ENCODE measurements at regions not wholly inside any gene's neighbourhood (a gene's known extent, or its start where the extent isn't known, plus 50 kb on each side); places are given as distances from the start of the nearest gene placed in this dataset.

- H3K9me3 Mint-ChIP-seq (ENCODE audit: unreplicated experiment): peaks cover 12% of the 10 kb centered on the region
- peak overlapping the region; percentile 31 for H3K27ac Mint-ChIP-seq (ENCODE audit: unreplicated experiment)
- H3K4me1 Mint-ChIP-seq (ENCODE audit: low read depth, unreplicated experiment): peaks cover 20% of the 10 kb centered on the region
- H3K27me3 Mint-ChIP-seq (ENCODE audit: unreplicated experiment): peaks cover 17% of the 10 kb centered on the region
- H3K4me3 Mint-ChIP-seq (ENCODE audit: unreplicated experiment): no peak overlapping the region
- DNase-seq: no peak
- peaks cover 5% of the 10 kb centered on the region for H3K36me3 Mint-ChIP-seq (ENCODE audit: unreplicated experiment)
- no peak for TF ChIP-seq CTCF (IDR thresholded peaks at IDR 0.05; ENCODE audit: partially characterized antibody, unreplicated experiment)
Measured at GRCh38 chr7:155225516-155225915, 72.2 kb upstream of the INSIG1 start.

GRCh38 chr7:155226261-155227003, 71.2 kb upstream of the INSIG1 start:
- peaks cover 20% of the 10 kb centered on the region for H3K4me1 Mint-ChIP-seq (ENCODE audit: low read depth, unreplicated experiment)
- DNase-seq: no peak
- peaks cover 17% of the 10 kb centered on the region for H3K27me3 Mint-ChIP-seq (ENCODE audit: unreplicated experiment)
- H3K27ac Mint-ChIP-seq (ENCODE audit: unreplicated experiment): no peak overlapping the region
- H3K9me3 Mint-ChIP-seq (ENCODE audit: unreplicated experiment): peaks cover 16% of the 10 kb centered on the region
- no peak overlapping the region for H3K4me3 Mint-ChIP-seq (ENCODE audit: unreplicated experiment)
- peaks cover 9% of the 10 kb centered on the region for H3K36me3 Mint-ChIP-seq (ENCODE audit: unreplicated experiment)
- TF ChIP-seq CTCF (IDR thresholded peaks at IDR 0.05; ENCODE audit: partially characterized antibody, unreplicated experiment): no peak

DNA sequence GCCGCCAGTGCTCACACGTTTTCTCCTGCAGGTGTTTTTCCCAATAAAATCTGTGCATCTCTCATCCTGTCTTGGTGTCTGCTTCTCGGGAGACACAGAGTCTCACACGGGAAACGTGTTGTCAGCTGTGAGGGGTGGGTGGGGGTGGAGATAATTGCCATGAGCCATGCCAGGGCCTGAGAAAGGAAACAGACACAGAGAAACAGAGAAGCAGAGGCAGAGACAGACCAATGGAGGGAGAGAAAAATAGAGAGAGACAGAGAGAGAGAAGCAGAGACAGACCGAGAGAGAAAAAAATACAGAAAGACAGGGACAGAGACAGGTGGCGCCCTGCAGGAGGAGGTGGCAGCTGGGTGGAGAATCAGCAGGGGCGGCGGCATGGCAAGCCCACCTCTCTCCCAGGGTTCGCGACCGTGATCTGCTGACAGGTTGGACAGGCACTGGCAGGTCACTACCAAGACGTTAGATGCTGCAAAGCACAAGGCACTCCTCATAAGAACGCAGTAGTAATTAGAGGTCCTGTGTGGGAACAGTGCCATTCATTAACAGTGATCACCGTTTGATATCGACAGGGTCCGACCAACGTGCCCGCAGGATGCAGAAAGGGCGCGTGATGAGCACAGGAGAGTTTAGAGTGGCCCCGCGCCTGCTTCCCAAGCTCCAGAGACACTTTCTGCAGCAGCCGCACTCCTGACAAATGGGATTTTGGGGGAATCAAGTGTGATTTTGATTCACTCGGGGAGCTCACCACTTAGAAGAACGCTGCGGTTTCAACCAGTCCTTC, 70.5 kb upstream of the INSIG1 start:
- Mint-ChIP-seq H3K27ac (ENCODE audit: unreplicated experiment) (peak overlapping the region; percentile 64), H3K27me3 (ENCODE audit: unreplicated experiment) (peaks cover 17% of the 10 kb centered on the region), H3K4me3 (ENCODE audit: unreplicated experiment) (peak overlapping the region; percentile 67), H3K9me3 (ENCODE audit: unreplicated experiment) (peaks cover 16% of the 10 kb centered on the region), H3K4me1 (ENCODE audit: low read depth, unreplicated experiment) (peaks cover 18% of the 10 kb centered on the region), H3K36me3 (ENCODE audit: unreplicated experiment) (peaks cover 9% of the 10 kb centered on the region)
- no peak for DNase-seq
- TF ChIP-seq CTCF (IDR thresholded peaks at IDR 0.05; ENCODE audit: partially characterized antibody, unreplicated experiment): no peak

DNA sequence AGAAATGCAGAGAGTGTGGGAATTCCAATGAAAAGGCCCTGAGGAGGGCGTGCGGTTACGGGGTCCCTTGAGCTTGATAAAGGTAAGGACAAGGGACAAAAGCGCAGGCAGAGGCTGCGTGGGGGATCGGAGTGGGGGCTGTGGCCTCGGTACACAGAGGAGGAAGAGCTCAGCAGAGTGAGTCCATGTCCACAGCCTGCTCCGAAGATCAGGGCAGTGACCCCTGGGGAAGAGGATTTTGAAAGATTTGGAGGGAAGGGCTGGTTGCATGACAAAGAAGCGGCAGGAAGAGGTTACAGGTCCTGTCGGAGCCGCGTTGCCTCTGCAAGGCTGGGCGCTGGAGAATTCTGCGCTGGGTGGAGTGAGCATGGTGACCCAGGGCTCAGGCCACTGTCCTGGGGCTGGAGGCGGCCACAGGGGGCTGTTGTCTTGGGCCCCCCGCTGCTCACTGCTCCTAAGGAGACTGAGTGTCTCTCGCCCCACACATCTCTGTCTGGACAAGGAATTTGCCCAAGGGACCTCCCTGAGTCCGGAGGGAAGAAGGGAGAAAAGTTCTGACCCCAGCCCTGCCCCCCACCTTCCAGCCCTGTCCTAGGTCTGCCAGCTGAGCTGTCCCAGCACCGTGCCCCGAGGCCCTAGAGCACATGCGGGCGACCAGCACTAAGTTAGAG, 69.8 kb upstream of the INSIG1 start:
- Mint-ChIP-seq H3K4me1 (ENCODE audit: low read depth, unreplicated experiment) (peaks cover 18% of the 10 kb centered on the region), H3K9me3 (ENCODE audit: unreplicated experiment) (peaks cover 16% of the 10 kb centered on the region), H3K27ac (ENCODE audit: unreplicated experiment) (peak overlapping the region; percentile 64), H3K4me3 (ENCODE audit: unreplicated experiment) (peak overlapping the region; percentile 16), H3K36me3 (ENCODE audit: unreplicated experiment) (peaks cover 9% of the 10 kb centered on the region), H3K27me3 (ENCODE audit: unreplicated experiment) (peaks cover 15% of the 10 kb centered on the region)
- no peak for DNase-seq
- TF ChIP-seq CTCF (IDR thresholded peaks at IDR 0.05; ENCODE audit: partially characterized antibody, unreplicated experiment): no peak
